Effector CD8-positive, alpha-beta T cell (primary cell): ENCODE measurements at regions not wholly inside any gene's neighbourhood (a gene's known extent, or its start where the extent isn't known, plus 50 kb on each side); places are given as distances from the start of the nearest gene placed in this dataset.
"Not testable (repeated sequence)": the region's sequence is repeated elsewhere in the genome, so short reads cannot be mapped to it uniquely, and the experiment has no call there.

ENCODE experiments used
- DNase-seq: peaks from one replicate; lab custom pipeline; 2025; lab: John Stamatoyannopoulos, UW

GRCh38 chr7:131861620-131862346 is 305.4 kb upstream of the PODXL start:
- DNase-seq: no peak

DNA sequence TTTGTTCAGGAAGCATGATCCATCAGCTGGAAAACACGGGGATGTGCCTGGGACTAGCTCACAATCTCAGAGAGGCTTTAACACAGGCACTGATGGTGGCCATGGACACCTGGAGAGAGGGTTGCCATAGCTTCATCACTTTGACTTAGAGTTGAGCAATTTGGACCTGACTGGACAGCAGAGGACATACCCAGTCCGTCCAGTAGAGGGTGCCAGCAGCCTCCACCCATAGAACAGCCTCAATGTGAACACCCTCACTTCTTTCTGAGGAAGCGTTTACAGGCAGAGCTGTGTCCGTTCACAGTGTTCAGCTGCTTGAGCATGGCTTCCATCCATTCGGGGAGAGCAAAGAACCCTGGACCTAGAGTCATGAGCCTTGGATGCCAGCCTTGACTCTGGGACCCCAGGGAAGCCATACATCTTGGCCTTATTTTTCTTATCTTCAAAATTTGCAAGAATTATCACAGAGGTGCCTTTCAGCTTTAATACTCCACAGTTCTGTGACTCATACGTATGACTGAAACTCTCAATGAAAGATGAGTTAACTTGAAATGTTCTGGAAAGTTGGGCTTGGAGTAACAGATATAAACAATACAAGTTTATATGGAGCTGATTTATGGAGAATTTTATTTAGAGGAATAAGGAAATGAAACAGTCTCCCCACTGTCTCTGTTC is 302.9 kb upstream of the PODXL start:
- no peak for DNase-seq

- DNase-seq: no peak
These were observed 302.2 kb upstream of the PODXL start for GRCh38 chr7:131858611-131859010.

DNA sequence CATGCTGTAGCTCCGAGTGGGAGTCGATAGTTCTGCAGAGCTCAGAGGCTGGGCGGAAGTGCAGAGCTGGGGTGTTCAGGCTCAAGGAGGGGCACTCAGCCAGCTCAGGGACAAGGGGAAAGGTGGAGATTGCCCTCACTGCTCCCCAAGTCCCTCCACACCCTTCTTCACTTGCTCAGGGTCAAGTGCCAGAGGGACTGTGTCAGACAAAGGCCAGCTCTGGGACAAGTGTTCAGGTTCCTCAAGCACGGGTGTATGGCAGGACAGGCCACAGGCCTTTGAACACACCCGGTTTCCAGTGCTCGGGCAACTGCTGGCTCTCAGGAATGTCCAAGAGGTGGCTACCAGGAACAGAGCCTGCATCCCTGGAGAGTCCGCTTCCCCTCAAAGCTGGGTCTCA is 293.0 kb upstream of the PODXL start:
- DNase-seq: no peak

- no peak for DNase-seq
These were observed 291.6 kb upstream of the PODXL start for GRCh38 chr7:131848033-131848432.

DNA sequence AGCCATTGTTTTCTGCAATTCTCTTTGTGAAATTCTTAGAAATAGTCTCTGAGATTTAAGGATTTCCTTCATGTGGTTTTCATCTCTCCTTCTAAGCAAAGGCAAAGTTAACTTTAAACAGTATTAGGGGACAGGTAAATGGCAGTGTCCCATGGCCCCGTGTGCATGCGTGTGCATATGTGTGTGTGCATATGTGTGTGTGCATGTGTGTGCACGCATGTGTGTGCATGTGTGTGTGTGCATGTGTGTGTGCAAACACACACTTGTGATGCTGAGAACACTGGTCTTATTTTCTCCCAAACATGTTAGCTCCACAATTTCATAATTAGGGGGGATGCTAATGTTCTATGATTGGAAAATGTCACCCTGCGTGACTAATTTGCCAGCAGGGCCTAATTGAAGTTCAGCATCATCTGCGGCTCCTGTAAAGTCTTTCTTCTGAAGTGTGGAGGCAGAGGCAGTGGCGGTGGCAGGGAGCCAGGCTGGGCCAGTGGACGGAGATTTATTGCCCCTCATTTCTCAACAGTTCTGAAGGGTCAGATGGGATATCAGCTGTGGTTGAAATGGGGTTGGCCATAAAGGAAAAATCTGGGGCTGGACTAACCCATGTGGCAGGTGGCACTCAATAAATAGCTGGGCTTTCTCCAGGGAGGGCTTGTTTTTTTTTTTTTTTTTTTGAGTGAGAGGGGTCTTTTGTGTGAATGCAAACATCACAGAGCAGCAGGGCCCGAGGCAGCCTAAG is 289.3 kb upstream of the PODXL start:
- no peak for DNase-seq

DNA sequence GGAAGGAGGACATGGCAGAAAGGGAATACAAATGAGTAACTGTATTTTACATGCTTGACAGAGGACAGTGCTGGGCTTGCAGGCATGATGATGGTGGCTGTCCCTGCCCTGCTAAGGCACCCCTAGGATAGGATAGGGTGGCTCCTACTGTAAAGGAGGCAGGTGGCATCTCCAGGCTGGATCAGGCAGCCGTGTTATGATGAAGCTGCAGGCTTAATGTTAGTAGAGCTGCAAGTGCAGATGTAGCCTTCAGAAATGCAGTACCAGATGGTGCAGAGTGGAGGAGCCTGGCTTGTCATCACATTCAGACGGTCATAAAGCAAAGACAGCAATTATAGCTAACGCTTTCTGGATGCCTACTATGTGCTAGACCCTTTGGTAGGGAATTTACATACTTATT is 287.9 kb upstream of the PODXL start:
- DNase-seq: no peak

DNA sequence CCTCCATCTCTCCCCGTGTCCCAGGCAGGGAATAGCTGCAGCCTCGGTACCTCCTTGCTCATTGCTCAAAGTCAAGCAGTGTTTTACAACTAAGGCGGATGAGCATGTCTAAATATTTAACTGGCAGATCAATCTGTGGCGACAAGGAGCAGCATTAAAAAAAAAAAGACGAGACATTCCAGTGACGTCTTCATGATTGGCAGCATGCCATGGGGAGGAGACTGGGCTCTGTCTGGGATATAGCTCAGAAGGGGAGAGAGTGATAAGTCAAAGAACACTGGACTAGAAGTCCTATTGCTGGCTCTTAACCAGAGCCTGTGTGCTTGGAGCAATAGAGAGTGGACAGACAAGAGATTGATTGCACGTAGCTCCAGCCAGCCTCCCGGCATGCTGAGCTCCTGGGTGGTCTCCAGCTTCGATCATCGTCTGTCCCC is 287.5 kb upstream of the PODXL start:
- no peak for DNase-seq

GRCh38 chr7:131839967-131840690 is 283.7 kb upstream of the PODXL start:
- no peak for DNase-seq

DNA sequence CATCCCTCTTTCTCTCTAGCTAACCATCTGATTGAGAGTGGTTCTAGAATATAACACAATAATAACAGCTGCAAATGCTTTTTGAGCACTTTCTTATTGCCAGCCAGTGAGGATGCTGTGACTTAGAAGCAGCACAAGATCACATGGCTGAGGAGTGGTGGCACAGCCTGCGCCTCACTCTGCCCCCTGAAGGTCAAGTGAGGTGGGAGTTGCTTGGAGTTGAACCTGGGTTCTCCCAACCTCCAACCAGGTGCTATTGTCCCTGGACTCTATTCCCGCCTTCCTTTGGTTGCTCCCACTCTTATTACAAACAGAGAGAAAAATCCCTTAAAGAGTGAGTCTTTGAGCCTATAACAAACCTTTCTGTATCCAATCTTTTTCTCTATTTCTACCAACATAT is 280.3 kb upstream of the PODXL start:
- DNase-seq: no peak

- DNase-seq: no peak
These were observed 278.7 kb upstream of the PODXL start for GRCh38 chr7:131835141-131835540.

GRCh38 chr7:131830681-131831080 is 274.3 kb upstream of the PODXL start:
- no peak for DNase-seq

DNA sequence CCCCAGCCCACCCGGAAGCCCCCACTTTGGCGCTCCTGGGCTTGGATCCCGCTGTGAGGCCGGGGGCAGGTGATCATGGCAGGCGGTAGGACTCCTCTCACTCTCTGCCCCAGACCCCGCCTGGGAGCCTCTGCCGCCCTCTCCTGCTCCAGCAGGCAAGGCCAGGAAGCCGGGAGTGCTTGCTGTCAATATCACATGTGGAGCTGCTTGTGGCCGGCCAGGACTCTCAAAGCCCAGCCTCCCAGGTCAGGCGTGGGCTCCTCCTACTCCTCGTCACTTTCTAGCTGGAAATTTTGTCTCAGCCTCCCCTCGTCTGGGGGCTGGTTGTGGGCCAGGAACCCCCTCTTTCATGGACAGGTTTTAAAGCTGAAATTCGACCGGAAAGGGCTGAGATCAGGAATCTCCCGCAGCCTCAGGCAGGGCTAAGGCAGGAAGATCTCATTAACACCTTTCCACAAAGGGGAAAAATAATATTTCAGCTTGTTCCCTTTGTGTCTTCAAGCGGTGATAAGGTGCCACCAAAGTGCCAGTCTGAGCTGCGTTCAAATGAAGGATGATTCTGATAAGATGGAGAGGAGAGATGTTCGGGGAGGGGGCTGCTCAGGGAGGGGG is 273.6 kb upstream of the PODXL start:
- no peak for DNase-seq

DNA sequence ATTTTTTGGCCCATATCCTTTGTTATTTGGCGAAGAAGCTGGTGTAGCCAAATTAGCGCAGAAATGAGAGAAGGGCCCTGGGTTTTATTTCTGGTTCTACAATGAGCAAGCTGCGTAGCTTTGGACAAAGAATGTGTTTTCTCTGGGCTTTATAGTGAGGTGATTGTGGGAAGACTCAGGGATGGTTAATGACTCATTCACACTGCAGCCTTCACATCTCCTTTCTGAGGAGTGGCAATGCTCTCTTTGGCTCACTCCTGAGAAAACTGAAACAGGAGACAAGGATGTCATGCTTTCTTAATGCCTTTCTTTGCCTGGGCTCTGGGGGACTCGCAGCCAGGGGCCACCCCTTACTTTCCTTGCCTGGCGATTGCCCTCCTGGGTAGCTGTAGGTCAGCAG is 271.0 kb upstream of the PODXL start:
- no peak for DNase-seq

DNA sequence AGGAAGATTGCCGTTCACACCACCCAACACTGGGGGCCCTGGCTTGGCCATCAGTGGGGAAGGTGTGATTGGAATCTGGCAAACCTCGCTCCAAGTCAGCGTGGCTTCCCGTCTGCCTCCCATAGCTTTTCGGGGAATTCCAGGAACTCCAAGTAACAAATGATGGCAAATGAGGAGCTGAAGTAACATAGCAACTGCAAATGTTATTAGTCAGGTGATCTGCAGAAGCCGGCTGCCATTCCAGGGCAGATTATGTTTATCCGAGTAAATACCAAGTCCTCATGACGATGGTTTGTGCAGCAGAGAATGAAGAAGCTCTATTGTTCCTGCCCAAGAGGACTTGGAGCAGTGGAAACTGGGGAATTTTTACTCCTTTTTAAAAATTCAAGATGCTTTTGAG is 270.5 kb upstream of the PODXL start:
- no peak for DNase-seq

GRCh38 chr7:131823961-131824440 is 267.6 kb upstream of the PODXL start:
- DNase-seq: not testable (repeated sequence)

DNA sequence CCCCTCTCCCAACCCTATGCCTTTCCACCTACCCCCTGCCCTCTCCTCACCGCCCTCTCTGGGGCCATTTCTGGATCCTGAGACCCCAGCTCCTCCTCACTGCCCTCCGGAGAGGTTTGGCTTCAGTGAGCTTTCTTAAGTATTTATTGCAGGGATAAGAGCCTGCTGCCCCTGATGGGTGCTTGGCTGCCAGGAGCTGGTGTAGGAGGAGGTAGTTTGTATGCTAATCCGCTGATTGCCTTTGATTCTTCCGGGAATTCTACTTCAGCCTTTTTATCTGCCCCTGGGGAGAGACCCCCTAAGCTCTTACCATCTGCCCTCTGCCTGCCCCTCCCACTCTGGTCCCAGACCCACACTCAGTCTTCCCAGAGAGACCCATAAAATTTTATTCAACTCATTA is 263.5 kb upstream of the PODXL start:
- no peak for DNase-seq

DNA sequence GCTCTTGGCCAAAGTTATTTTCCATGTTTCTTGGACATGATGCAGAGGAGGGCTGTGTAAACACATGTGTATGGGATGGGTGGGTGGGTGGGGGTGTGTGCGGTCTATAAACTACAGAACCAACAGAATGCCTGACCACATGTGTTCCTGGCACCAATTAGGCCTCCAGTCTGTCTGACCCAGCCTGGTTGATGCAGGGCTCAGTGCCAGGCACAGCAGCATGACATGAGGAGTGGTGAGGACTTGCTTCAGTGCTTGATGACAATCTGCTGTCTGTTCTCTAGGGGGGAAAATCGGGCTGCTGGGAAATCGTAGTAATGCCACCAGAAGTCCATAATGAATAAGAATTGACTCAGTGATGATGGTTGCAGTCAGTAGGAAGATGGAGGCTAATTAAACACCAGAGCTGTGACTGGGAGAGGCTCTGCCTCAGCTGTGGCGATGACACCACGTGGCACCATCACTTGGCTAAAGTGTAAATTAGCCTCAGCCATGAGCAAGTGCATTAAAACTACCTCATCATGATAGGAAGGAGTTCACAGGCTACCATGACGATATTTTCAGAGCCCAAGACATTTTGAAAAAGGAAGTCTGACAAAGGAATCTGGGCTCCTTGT is 260.1 kb upstream of the PODXL start:
- DNase-seq: no peak

GRCh38 chr7:131808736-131809135 is 252.3 kb upstream of the PODXL start:
- no peak for DNase-seq

GRCh38 chr7:131808156-131808555 is 251.7 kb upstream of the PODXL start:
- not testable (repeated sequence) for DNase-seq

DNA sequence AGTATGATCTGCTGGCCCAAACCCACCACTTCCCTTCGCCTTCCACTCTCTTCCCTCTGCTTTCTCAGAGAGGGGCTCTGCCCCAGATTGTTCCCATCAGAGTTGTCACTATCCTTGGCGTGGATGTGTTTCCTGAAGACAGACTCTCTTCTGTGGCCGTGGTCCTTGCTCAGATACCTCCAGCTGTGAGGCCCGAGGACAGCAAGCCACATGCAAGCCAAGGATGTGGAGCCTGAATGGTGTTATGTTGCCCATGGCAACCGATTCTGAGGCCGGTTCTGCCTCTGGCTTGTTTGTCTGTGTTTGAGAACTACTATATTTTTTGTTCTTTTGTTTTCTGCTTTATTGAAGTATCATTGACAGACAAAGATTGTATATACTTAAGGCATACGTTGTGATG is 247.4 kb upstream of the PODXL start:
- no peak for DNase-seq
